Body of pancreas (tissue), 4 donors: ENCODE measurements at regions not wholly inside any gene's neighbourhood (a gene's known extent, or its start where the extent isn't known, plus 50 kb on each side); places are given as distances from the start of the nearest gene placed in this dataset.

Experiments
- POLR2A ChIP-seq, 3 donors: fragments of 450-650 bp; IDR thresholded peaks; one replicate each; pipeline ENCODE4 v1.6.1; 2016; ENCODE audit warnings: antibody characterized with exemption in 3 of 3, mild to moderate bottlenecking in 2 of 3
- TF ChIP-seq, protein P1 (sequence below), 7 experiments: fragments of 450-650 bp in 4 of 7; fragments of 200-600 bp in 3 of 7; sonication (generic) in 3 of 7; IDR thresholded peaks; one replicate each; pipeline ENCODE4 v1.5.1; 2016 to 2019; ENCODE audit warnings: antibody characterized with exemption in 7 of 7

GRCh38 chr1:47571161-47571560 is 133.3 kb downstream of the FOXD2 start:
- TF ChIP-seq, protein P1, sequence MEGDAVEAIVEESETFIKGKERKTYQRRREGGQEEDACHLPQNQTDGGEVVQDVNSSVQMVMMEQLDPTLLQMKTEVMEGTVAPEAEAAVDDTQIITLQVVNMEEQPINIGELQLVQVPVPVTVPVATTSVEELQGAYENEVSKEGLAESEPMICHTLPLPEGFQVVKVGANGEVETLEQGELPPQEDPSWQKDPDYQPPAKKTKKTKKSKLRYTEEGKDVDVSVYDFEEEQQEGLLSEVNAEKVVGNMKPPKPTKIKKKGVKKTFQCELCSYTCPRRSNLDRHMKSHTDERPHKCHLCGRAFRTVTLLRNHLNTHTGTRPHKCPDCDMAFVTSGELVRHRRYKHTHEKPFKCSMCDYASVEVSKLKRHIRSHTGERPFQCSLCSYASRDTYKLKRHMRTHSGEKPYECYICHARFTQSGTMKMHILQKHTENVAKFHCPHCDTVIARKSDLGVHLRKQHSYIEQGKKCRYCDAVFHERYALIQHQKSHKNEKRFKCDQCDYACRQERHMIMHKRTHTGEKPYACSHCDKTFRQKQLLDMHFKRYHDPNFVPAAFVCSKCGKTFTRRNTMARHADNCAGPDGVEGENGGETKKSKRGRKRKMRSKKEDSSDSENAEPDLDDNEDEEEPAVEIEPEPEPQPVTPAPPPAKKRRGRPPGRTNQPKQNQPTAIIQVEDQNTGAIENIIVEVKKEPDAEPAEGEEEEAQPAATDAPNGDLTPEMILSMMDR (IDR thresholded peaks at IDR 0.05), result no peak
- TF ChIP-seq POLR2A (IDR thresholded peaks at IDR 0.05), result no peak
